Activated CD8-positive, alpha-beta T cell treated with anti-CD3 and anti-CD28 coated beads for 36 hours (primary cell): ENCODE measurements at regions not wholly inside any gene's neighbourhood (a gene's known extent, or its start where the extent isn't known, plus 50 kb on each side); places are given as distances from the start of the nearest gene placed in this dataset.

Experiments
- ATAC-seq: fragments of 200-7000 bp; cut with Tn5 transposase; one replicate; pipeline ENCODE4 v1.10.0; 2021; ENCODE audit warnings: mild to moderate bottlenecking, moderate library complexity
- CTCF ChIA-PET: fragments of 350-600 bp; sonication (Branson Sonifier 250); formaldehyde crosslinking; loops from one replicate; lab custom pipeline; 2021; ENCODE audit warnings: antibody characterized with exemption; lab: Charles Lee
- POLR2A ChIA-PET: fragments of 350-600 bp; sonication (Branson Sonifier 250); formaldehyde crosslinking; loops from one replicate; lab custom pipeline; 2021; ENCODE audit warnings: antibody characterized with exemption; lab: Charles Lee
- DNase-seq: peaks from one replicate; pipeline ENCODE4 v3.0.0-alpha.2; 2020
- H3K27ac Mint-ChIP-seq: one replicate; pipeline ENCODE4 v1.8.0; 2021; ENCODE audit warnings: mild to moderate bottlenecking, mixed read lengths
- H3K27me3 Mint-ChIP-seq: one replicate; pipeline ENCODE4 v1.8.0; 2021; ENCODE audit warnings: mixed read lengths
- H3K36me3 Mint-ChIP-seq: one replicate; pipeline ENCODE4 v1.8.0; 2021; ENCODE audit warnings: low read depth, mixed read lengths
- H3K4me1 Mint-ChIP-seq: one replicate; pipeline ENCODE4 v1.8.0; 2021; ENCODE audit warnings: low read depth, mixed read lengths
- H3K4me3 Mint-ChIP-seq: one replicate; pipeline ENCODE4 v1.8.0; 2021; ENCODE audit warnings: mild to moderate bottlenecking, moderate library complexity, mixed read lengths
- H3K9me3 Mint-ChIP-seq: one replicate; pipeline ENCODE4 v1.8.0; 2021; ENCODE audit warnings: mixed read lengths
- CTCF ChIP-seq: fragments of 200-600 bp; IDR thresholded peaks from one replicate; pipeline ENCODE4 v1.8.0; 2022; ENCODE audit warnings: antibody characterized with exemption, mild to moderate bottlenecking
- intact Hi-C: fragments of 100-400 bp; cut with micrococcal nuclease; formaldehyde crosslinking; loops from one replicate; pipeline ENCODE4 v1.10.0; 2022

GRCh38 chr9:74006935-74007334 is 490.2 kb upstream of the RORB start:
- H3K27ac Mint-ChIP-seq = no peak overlapping the region
- ATAC-seq (no peak), DNase-seq (no peak)
- no peaks in the 10 kb centered on the region for H3K4me1 Mint-ChIP-seq
- ChIA-PET POLR2A (no interaction called here), CTCF (no interaction called here)
- H3K9me3 Mint-ChIP-seq = no peaks in the 10 kb centered on the region
- H3K36me3 Mint-ChIP-seq = no peaks in the 10 kb centered on the region
- H3K27me3 Mint-ChIP-seq = no peaks in the 10 kb centered on the region
- no peak overlapping the region for H3K4me3 Mint-ChIP-seq
- intact Hi-C loops = no loop called here
- no peak for TF ChIP-seq CTCF

GRCh38 chr9:74007833-74008232 is 489.3 kb upstream of the RORB start:
- Mint-ChIP-seq H3K4me3 (no peak overlapping the region), H3K36me3 (no peaks in the 10 kb centered on the region), H3K9me3 (no peaks in the 10 kb centered on the region), H3K27ac (no peak overlapping the region), H3K27me3 (no peaks in the 10 kb centered on the region), H3K4me1 (no peaks in the 10 kb centered on the region)
- ATAC-seq (no peak), DNase-seq (no peak)
- no peak for TF ChIP-seq CTCF
- intact Hi-C loops = no loop called here
- ChIA-PET CTCF (no interaction called here), POLR2A (no interaction called here)

GRCh38 chr9:74016004-74016403 is 481.1 kb upstream of the RORB start:
- intact Hi-C loops = no loop called here

GRCh38 chr9:74025402-74025925 is 471.7 kb upstream of the RORB start:
- H3K36me3 Mint-ChIP-seq = no peaks in the 10 kb centered on the region
- no peaks in the 10 kb centered on the region for H3K4me1 Mint-ChIP-seq
- POLR2A ChIA-PET = no interaction called here
- no peaks in the 10 kb centered on the region for H3K9me3 Mint-ChIP-seq
- TF ChIP-seq CTCF = no peak
- ATAC-seq (no peak), DNase-seq (no peak)
- intact Hi-C loops = no loop called here
- no peaks in the 10 kb centered on the region for H3K27me3 Mint-ChIP-seq
- no peak overlapping the region for H3K4me3 Mint-ChIP-seq
- CTCF ChIA-PET = no interaction called here
- H3K27ac Mint-ChIP-seq = no peak overlapping the region

More at GRCh38 chr9:74016004-74016403, 481.1 kb upstream of the RORB start:
- no peak for ATAC-seq
- no peaks in the 10 kb centered on the region for H3K9me3 Mint-ChIP-seq
- TF ChIP-seq CTCF = no peak
- no peak for DNase-seq
- no peaks in the 10 kb centered on the region for H3K27me3 Mint-ChIP-seq
- H3K36me3 Mint-ChIP-seq = no peaks in the 10 kb centered on the region
- no peak overlapping the region for H3K27ac Mint-ChIP-seq
- no peaks in the 10 kb centered on the region for H3K4me1 Mint-ChIP-seq
- POLR2A ChIA-PET = no interaction called here
- CTCF ChIA-PET = no interaction called here
- H3K4me3 Mint-ChIP-seq = no peak overlapping the region

- no peak for TF ChIP-seq CTCF
- Mint-ChIP-seq H3K4me3 (no peak overlapping the region), H3K36me3 (no peaks in the 10 kb centered on the region), H3K27me3 (no peaks in the 10 kb centered on the region), H3K9me3 (no peaks in the 10 kb centered on the region), H3K4me1 (peaks cover 7% of the 10 kb centered on the region), H3K27ac (no peak overlapping the region)
- ChIA-PET CTCF (no interaction called here), POLR2A (no interaction called here)
- DNase-seq = no peak
- intact Hi-C loops = no loop called here
- ATAC-seq = no peak
Measured at GRCh38 chr9:74032421-74032820, 464.7 kb upstream of the RORB start.
